HG03457 (cell line): ENCODE measurements at regions not wholly inside any gene's neighbourhood (a gene's known extent, or its start where the extent isn't known, plus 50 kb on each side); places are given as distances from the start of the nearest gene placed in this dataset.
"Not testable (repeated sequence)": the region's sequence is repeated elsewhere in the genome, so short reads cannot be mapped to it uniquely, and the experiment has no call there.

Source experiments
- ATAC-seq: cut with Tn5 transposase; IDR thresholded peaks from one replicate; pipeline ENCODE4 v1.9.1; 2021; ENCODE audit warnings: moderate number of reproducible peaks; ENCODE audit not compliant: unreplicated experiment

DNA sequence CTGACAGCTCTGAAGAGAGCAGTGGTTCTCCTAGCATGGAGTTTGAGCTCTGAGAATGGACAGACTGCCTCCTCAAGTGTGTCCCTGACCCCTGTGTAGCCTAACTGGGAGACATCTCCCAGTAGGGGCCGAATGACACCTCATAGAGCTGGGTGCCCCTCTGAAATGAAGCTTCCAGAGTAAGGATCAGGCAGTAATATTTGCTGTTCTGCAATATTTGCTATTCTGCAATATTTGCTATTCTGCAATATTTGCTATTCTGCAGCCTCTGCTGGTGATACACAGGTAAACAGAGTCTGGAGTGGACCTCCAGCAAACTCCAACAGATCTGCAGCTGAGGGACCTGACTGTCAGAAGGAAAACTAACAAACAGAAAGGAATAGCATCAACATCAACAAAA is 105.5 kb downstream of the BUD13 start:
- ATAC-seq = not testable (repeated sequence)

DNA sequence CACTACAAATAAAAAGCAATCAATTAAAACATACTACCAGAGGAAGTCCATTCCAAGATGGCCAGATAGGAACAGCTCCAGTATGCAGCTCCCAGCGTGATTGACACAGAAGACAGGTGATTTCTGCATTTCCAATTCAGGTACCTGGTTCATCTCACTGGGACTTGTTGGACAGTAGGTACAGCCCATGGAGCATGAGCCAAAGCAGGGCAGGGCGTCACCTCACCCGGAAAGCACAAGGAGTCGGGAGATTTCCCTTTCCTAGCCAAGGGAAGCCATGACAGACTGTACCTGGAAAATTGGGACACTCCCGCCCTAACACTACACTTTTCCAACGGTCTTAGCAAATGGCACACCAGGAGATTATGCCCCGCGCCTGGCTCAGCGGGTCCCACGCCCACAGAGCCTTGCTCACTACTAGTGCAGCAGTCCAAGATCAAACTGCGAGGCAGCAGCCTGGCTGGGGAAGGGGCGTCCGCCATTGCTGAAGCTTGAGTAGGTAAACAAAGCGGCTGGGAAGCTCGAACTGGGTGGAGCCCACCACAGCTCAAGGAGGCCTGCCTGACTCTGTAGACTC is 106.0 kb downstream of the BUD13 start:
- ATAC-seq = not testable (repeated sequence)

DNA sequence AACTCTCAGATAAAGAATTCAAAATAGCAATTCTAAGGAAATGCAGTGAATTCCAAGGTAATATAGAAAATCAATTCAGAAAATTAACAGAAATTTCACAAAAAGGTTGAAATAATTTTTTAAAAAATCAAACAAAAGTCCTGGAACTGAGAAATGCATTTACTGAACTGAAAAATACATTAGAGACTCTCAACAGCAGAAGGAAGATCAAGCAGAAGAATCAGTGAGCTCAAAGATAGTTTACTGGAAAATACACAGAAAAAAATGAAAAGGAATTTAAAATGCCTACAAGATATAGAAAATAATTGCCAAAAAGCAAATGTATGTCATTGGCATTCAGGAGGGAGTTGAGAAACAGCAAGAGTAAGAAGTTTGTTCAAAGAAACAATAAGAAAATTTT is 107.3 kb downstream of the BUD13 start:
- ATAC-seq = no peak

DNA sequence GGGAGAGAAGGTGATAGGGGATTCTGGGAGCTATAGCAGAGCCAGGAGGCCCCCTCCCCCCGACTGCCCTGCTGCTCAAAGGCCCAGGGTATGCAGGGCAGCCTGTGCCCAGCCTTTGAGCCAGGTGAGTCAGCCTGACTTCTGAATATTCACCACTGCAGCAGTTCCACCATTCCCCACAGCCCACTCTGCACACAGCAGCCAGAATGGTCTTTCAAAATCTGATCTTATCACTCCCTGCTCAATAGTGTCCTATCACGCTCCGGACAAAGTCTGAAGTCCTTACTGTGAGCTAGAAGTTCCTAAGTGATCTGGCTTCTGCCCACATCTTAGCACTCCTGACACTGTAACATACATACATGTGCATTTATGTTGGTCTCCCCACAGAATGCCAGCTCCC is 111.7 kb downstream of the BUD13 start:
- no peak for ATAC-seq

DNA sequence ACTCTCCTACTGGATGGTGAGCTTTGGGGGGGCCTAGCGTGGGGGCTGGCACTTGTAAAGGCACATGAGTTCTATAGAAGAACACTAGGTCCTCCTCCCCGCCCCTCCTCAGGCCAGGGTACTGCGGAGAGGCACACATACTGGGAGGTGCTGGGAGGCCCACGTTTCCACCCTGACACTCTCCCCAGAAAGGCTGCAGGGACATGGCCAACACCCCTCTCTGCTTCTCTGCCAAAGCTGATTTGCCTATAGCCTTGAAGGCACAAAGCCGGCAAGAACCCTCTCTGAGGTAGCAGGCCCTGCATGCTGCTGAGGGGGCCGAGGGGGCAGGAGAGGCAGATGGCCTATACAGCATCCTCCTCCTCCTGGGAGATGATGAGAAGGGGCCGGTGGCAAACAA is 112.8 kb downstream of the BUD13 start:
- no peak for ATAC-seq

DNA sequence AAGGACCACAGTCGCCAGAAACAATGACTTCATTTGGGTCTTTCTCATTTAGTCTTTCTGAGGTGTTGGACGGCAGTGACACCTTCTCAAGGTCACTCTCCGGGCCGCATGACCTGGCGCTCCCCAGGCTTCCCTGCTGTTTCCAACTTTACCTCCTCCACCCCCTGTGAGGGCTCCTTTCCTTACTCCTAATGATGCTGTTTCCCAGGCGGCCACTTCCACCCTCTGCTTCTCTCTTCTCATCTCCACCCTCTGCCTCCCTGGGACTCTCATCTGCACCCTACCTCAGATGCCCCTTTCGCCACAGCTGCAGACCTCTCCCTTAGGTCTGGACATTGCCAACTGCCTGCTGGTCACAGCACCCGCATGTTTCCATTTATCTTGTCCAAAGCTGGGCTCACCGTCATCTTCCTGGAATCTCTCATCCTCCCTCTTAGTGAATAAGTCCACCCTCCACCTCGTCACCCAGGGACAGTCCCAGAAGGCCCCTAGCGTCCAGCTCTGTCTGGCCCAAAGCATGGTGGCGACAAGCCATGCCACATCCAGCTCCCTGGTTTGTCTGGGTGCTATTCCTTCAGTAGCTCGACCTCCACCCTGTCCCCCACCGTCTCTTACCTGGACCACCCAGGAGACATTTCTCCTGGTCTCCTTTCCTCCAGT is 113.8 kb downstream of the BUD13 start:
- no peak for ATAC-seq

DNA sequence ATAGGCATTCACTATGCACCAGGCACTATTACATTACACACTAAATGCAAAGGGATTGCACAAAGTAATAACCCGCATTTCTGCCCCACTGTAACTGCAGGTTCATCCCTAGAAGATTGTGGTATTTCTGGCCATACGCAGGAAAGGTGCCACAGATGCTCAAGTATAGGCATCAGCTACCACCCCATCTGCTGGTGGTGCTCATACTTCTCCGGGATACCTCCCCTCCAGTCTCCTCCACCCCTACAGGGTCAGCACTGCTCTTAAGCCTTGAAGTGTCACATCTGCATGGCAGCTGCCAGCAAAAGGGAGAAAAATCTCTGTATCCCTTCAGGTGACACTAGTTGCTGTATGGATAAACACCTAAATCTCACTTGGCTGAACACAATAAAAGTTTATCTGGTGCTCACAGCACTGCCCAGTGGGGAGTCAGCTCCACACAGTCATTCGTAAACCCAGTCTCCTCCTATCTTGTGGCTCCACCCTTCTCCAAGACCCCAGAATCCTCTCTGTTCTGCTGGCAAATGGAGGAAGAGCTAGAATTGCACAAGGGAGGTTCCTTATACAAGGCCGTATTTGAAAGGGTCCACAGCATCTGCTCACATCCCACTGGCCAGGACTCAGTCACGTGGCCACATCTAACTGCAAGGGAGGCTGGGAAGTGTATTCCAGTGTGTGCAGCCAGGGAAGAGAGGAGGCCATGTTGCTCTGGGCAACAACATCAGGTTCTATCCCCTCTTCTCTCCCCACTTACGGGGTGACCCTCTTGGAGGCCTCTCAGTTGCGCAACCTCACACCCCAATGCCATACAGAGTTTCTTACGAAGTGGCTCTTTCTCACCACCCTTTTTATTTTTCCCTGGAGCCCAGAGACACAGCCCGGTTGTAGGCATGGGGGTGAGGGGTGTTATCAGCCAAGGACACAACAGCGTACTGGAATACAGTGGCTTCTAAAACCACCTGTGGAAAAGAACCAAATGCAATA is 114.7 kb downstream of the BUD13 start:
- ATAC-seq = no peak

DNA sequence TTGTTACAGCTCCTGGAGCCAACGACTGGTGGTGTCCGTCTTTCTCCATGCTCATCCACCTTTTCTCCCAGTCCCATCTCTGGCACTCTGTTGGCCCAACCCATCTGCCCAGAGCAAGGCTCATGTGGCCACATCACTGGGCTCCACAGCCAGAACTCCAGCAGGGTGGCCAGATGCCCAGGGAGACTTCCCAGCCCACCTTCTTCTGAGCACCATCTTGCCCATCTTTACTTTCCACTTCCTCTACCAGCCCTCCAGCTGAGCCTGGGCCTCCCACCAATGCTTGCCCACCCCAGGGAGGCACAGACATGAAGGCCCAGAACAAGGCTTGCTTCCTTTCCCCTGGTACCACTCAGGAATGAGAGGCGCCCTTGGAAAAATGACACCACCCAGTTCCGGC is 116.8 kb downstream of the BUD13 start:
- ATAC-seq = no peak

DNA sequence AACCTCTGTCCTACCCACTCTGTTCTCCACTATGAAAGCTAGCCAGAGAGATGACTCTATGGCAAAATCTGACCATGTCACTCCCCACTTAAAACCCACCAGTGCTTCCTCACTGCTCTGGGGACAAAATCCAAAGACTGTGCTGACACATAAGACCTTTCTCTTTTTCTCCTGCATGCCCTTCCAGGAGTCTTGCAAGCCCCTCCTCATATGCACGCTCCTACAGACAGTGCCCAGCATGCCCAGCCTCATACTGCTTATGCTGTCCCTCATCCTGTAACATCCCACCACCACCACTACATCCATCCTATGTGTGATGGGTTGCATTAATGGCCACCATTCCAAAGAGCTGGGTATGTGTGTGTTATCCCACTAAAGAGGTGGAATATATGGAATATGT is 118.3 kb downstream of the BUD13 start:
- ATAC-seq = no peak

DNA sequence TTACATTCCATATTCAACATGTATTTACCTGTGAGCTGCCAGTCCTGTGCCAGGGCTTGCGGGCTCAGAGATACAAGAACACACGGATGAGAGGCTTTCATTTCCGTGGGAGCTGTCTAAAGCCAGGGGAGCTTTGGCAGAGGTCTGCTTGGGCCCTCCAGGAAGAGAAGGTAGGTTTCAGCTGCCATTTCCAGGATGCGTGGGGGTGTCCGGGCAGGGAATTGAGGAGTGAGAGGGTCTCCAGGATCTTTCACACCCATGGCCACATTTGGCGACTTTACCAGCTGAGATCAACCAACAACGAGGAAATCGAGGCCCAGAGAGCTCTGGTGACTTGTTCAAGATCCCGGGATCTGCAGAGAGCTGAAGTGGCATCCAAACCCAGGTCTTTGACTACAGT is 119.6 kb downstream of the BUD13 start:
- ATAC-seq = no peak

DNA sequence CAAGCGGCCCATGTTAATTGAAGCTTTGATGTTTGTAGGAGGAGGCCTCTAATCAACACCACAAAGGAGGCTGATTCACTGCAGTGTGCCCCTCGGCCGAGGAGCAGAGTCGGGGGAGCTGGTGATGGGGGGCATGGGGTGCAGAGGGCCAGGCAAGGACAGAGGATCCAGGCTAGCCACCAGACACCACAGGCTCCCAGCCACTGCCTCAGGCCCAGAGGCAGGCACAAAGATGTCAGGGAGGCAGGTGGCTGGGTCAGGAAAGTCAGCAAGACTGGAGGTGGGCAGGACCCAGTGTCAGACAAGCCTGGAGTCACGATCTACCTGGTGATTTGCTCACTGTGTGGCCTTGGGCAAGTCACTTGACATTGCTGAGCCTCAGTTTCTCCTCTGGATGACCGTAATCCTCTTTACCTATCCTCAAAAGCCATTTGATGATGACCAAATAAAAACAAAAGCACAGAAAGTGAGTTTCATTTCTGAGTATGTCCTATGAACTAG is 121.0 kb downstream of the BUD13 start:
- ATAC-seq = no peak

DNA sequence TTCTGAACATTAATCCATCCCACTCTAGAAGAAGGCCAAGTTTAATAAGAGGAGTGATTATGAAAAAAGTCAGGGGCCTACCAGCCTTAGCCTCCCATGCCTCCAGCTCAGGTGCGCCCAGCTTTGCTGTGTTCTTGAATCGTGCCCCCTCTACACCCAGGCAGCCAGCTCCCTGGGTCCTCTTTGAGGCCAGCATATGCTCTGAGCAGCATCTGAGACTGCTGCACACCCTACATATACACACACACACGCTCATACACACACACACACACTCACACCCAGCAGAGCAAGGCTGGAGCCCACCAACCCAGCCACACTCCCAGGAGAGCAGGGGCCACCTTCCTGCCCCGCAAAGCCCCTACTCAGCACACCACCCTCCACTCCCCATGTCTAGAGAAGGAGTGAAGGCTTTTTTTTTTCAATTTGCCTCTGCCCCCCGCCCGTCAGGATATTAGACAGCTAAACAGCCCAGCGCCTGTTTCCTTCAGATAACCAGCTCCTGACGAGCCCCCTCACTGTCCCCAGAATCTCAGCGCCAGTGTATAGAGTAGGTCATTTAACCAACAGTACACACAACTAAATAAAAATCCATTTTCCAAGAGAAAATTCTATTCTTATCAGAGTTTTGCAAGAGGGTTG is 121.6 kb downstream of the BUD13 start:
- no peak for ATAC-seq

DNA sequence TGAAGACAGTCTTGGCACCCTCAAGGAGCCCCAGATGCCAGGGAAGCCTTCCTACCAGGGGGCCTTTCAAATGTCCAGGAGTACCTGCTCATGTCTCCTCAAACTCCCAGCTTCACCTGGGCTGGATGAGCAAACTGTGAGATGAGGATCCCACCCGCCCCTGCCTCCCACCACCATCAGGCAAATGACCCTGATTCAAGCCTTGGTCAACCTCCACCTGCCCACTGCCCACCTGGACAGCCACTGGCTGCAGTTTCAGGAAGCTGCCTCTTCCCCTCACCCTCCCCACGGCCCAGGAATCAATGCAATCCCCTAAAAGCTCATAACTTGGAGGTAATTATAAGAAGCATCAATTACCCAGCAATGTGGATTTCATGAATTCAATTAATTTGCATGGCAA is 122.7 kb downstream of the BUD13 start:
- ATAC-seq = no peak

DNA sequence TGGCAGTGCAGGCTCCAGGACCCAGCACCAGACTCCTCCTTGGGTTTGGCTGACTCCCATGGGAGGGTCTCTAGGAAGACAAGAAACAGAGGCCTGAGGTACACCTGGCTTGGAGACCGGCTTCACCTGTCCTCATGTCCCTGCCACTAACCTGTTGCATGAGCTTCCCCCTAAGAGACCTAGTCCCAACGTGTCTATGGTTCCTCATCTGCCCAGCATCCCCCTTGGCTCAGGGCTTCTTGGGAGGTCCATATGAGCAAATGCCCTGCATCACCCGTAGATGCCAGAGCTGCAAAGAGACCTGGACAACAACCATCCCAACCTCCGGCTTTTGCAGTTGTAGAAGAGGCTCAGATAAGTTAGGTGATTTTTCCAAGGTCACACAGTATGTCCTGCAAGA is 123.5 kb downstream of the BUD13 start:
- no peak for ATAC-seq

DNA sequence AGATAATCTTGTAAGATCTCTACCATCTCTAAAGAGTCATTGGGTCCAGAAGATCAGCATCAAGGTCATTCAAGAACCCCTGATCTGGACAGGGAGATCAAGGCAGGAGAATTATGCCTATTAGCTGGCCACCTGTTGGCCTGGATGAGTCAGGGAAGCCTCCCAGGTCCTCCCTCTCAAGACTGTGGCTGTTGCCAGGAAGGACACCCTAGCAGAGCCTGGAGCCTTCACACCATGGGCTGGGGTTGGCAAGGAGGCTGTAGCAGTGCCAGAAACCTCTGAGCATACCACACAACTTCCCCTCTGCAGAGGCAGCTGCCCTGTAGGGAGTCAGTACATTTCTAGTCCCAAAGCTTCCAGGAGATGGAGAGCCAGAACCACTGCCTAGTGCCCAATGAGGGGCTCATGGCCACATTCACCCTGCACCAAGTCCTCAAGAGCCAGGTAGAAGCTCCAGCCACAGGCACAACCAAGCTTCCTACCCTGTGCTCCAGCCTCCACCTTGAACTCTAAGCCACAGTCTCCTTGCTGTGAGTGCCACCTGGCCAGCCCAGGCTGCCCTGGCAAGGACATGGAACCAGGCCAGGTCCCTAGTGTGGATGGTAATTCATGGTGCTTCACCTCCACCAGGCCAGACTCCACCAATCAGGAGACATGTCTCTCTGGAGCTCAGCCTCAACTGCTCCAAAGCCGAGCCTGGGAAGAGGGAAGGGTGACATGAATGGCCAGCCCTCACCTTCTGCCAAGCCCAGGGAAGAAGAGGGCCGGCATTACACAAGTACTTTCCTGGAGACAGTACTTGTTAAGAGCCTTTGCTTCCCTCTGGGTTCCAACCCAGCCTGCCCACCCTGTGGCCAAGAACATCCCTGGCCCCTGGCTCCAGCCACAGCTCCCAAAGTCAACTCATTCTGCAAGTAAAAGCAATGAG is 124.3 kb downstream of the BUD13 start:
- ATAC-seq = no peak

DNA sequence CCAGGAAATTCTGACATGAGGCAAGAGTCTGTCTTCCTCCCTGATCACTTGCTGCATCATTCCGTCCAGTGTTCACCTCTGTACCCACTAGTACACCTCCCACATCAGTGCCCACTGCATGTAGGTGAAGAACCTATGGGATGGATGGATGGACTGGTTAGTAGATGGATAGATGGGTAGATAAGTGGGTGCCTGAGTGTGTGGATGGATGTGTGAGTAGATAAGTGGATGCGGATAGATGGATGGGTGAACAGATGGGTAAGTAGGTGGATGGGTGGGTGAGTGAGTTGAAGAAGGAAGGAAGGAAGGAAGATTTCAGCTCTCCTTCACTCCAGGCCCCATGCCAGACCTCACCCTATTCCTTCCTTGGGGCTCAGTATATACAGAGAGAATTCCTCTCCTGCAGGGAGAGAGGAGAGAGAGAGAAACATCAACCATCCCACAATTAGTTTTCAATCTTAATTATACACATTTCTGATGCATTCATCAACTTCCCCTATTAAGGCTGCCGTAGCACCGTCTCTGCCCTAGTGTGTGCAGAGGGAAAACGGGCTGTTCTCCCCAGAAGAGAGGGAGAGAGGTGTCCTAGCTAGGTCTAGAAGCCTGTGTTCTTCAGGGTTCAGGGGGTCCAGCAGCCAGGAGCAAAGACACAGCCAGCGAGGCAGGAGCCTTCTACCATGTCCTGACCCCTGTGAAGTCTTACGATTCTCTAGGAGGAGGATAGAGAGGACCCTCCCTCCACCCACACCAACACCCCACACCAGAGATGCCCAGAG is 125.3 kb downstream of the BUD13 start:
- no peak for ATAC-seq

DNA sequence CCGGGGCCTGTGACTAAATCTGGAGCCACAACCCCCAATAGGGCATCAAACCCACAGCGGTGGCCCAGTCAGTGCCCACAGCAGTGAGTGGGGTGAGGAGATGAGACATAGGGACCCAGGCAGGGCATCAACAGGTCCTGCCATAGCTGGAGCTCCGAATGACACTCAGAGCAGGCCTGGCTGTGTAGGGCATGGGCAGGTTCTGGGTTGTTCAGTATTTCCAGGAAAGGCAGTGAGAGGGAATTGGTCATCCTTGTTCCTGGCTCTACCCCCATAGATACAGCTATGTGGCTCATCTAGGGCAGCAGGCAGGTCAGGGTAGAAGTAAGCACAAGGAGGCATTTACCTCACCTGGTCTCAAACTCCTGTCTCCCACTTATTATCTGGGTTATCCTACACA is 126.6 kb downstream of the BUD13 start:
- no peak for ATAC-seq

DNA sequence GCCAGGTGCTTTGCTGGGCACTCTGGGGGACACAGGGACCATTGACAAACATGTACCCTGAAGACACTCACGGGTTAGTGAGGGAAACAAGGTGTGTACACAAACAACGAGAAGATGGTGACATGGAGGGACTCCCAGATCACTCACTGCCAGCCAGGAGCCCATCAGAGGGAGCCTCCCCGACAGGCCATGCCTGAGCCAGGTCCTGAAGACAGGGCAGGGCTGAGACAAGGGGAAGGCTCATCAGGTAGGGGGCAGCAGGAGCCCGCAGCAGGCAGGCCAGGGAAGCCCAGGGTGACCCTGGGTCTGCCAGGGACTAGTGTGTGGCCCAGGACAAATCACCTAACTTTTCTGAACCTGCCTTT is 127.9 kb downstream of the BUD13 start:
- ATAC-seq = no peak

DNA sequence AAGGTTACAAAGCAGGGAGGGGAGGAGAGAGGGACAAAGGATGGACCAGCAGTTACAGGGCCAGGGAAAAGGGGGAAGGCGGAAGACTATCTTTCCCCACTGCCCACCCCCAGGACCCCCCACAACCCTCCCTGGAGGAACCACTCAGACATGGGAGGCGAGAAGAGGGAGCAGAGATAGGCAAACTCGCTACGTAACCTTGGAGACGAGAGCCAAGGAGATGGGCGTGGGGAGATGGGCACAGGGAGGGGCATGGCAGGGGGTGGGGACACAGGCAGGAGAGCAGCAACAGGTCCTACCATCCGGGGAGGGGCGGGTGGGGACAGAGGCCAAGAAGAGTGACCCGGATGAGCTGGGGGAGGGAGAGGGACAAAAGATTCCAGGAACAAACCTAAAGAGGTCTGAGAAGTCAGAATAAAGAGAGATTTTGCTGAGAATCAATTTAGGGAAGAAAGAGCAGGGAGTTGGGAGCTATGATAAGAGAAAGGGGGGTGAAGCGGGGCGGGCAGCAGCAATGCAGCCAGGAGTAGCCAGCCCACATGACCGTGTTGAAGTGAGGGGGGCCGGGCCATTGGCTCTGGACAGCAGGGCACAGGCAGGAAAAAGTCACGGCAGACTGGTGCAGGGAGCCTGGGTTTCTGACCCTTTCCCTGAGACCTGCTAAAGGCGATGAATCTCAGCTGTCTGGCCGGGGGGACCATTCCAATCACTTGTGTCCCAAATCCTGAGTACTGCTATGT is 128.4 kb downstream of the BUD13 start:
- no peak for ATAC-seq
